Activated naive CD8-positive, alpha-beta T cell (primary cell): ENCODE measurements at regions not wholly inside any gene's neighbourhood (a gene's known extent, or its start where the extent isn't known, plus 50 kb on each side); places are given as distances from the start of the nearest gene placed in this dataset.

Source experiments
- H3K27ac Mint-ChIP-seq: one replicate; pipeline ENCODE4 v1.8.0; 2021; ENCODE audit warnings: mixed read lengths
- H3K27me3 Mint-ChIP-seq: one replicate; pipeline ENCODE4 v1.8.0; 2021; ENCODE audit warnings: mixed read lengths
- H3K36me3 Mint-ChIP-seq: one replicate; pipeline ENCODE4 v1.8.0; 2021; ENCODE audit warnings: mixed read lengths
- H3K4me1 Mint-ChIP-seq: one replicate; pipeline ENCODE4 v1.8.0; 2021; ENCODE audit warnings: low read depth, mixed read lengths
- H3K4me3 Mint-ChIP-seq: one replicate; pipeline ENCODE4 v1.8.0; 2021; ENCODE audit warnings: mild to moderate bottlenecking, mixed read lengths
- H3K9me3 Mint-ChIP-seq: one replicate; pipeline ENCODE4 v1.8.0; 2021; ENCODE audit warnings: low read depth, mixed read lengths

DNA sequence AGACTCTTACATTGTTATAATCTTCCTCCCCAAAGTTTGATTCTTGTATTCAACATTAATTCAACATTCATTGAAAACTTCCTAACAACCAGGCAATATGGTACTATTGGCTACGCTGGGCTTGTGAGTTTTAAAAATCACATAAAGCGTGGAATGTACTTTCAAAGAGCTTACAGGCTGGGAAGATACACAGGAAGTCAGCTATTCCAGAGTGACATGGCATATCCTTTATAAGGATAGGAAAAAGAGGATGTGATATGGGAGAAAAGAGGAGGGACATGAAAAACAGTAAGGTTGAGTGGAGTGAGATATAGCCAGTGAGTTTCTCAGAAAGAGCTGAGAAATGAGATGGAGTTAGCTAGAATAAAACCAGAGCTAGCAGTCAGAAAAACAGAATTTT is 103.6 kb upstream of the ATF7IP start:
- H3K27ac Mint-ChIP-seq = no peak overlapping the region
- peaks cover 6% of the 10 kb centered on the region for H3K36me3 Mint-ChIP-seq
- H3K27me3 Mint-ChIP-seq = no peaks in the 10 kb centered on the region
- no peaks in the 10 kb centered on the region for H3K9me3 Mint-ChIP-seq
- H3K4me1 Mint-ChIP-seq = peaks cover 39% of the 10 kb centered on the region
- no peak overlapping the region for H3K4me3 Mint-ChIP-seq

DNA sequence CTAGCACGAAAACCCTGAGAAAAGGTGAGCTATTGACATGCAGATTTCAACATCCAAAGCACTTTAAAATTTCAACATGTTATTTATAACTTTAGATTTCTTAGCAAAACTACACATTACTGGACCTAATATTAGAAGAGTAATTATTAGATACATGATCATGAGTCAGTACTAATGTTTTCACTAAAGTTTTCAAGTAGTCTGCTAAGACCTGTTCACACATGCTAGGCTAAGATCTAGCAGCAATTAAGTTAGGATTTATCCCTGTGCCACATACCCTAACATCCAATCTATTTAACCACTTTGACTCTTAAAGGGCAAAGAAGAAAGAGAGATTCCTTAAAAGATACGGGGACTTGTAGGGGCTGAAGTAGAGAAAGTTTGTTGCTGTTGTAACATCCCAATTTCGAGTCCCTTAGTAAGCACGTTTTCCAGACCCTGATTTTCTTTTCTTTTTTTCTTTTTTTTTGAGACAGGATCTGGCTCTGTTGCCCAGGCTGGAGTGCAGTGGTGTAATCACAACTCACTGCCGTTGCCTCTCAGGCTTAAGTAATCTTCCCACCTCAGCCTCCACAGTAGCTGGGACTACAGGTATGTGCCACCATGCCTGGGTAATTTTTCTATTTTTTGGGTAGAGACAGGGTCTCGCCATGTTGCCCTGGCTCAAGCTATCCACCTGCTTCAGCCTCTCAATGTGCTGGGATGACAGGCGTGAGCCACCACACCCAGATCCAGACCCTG is 102.5 kb upstream of the ATF7IP start:
- H3K27ac Mint-ChIP-seq = no peak overlapping the region
- no peaks in the 10 kb centered on the region for H3K27me3 Mint-ChIP-seq
- no peak overlapping the region for H3K4me3 Mint-ChIP-seq
- H3K4me1 Mint-ChIP-seq = peaks cover 28% of the 10 kb centered on the region
- H3K9me3 Mint-ChIP-seq = no peaks in the 10 kb centered on the region
- peaks cover 5% of the 10 kb centered on the region for H3K36me3 Mint-ChIP-seq

DNA sequence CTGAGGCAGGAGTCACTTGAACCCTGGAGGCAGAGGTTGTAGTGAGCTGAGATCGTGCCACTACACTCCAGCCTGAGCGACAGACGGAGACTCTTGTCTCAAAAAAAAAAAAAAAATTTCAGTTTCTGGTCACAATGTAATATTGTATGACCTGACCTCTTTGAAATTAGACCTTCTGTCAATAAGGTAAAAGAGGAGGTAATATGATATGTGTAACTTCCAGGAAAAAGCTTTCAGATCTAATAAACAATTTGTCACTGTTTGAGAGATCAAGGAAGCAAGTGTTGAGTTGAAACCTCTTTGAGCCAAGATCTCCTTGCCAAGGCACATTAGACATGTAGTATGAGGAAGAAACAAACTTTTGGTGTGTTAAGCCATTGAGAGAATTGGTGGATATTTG is 101.7 kb upstream of the ATF7IP start:
- Mint-ChIP-seq H3K27ac (no peak overlapping the region), H3K4me3 (no peak overlapping the region), H3K9me3 (no peaks in the 10 kb centered on the region), H3K36me3 (peaks cover 2% of the 10 kb centered on the region), H3K27me3 (no peaks in the 10 kb centered on the region), H3K4me1 (peaks cover 20% of the 10 kb centered on the region)

- no peak overlapping the region for H3K27ac Mint-ChIP-seq
- no peaks in the 10 kb centered on the region for H3K9me3 Mint-ChIP-seq
Observed at GRCh38 chr12:14264316-14264715, 101.2 kb upstream of the ATF7IP start.

DNA sequence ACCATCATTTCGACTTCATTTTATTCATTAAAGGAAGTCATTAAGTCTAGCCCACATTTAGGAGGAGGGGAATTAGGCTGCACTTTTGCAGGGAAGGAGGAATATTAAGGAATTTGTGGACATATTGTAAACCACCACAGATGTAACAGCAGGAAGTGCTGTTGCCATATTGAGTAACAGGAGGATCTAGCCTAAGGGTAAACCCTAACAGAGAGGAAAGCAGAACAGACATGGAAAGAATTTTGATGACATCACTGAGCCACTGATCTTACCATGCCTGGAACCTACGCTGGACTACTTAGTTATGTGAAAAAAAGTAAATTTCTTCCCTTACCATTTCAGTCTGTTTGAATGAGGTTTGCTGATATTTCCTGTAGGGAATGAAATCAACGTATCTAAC is 100.7 kb upstream of the ATF7IP start:
- no peaks in the 10 kb centered on the region for H3K27me3 Mint-ChIP-seq
- no peak overlapping the region for H3K4me3 Mint-ChIP-seq
- H3K4me1 Mint-ChIP-seq = peaks cover 13% of the 10 kb centered on the region
- peaks cover 5% of the 10 kb centered on the region for H3K36me3 Mint-ChIP-seq
- no peak overlapping the region for H3K27ac Mint-ChIP-seq
- no peaks in the 10 kb centered on the region for H3K9me3 Mint-ChIP-seq

More at GRCh38 chr12:14264316-14264715, 101.2 kb upstream of the ATF7IP start:
- Mint-ChIP-seq H3K36me3 (peaks cover 3% of the 10 kb centered on the region), H3K27me3 (no peaks in the 10 kb centered on the region), H3K4me1 (peaks cover 15% of the 10 kb centered on the region), H3K4me3 (no peak overlapping the region)

GRCh38 chr12:14268120-14268515 is 97.4 kb upstream of the ATF7IP start:
- no peak overlapping the region for H3K4me3 Mint-ChIP-seq
- H3K4me1 Mint-ChIP-seq = peaks cover 4% of the 10 kb centered on the region
- no peaks in the 10 kb centered on the region for H3K27me3 Mint-ChIP-seq
- no peak overlapping the region for H3K27ac Mint-ChIP-seq
- peaks cover 8% of the 10 kb centered on the region for H3K36me3 Mint-ChIP-seq
- H3K9me3 Mint-ChIP-seq = peaks cover 6% of the 10 kb centered on the region

DNA sequence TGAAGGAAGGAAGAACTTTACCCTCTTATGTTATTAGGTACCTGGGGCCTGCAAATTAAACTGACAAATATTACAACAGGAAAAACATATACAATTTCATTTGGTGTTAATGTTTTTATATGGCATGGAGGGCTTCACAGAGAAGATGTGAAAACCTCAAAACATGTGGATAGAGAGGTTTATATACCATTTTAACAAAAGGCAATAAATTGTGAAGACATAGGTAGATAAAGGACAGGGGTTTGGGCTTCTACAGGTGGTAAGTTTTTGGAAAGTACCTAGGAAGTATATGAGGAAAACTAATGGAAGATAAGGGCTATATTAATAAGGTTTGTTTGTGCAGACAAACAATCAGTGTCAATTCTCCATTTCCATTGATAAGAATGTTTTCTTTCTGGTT is 95.1 kb upstream of the ATF7IP start:
- Mint-ChIP-seq H3K9me3 (peaks cover 6% of the 10 kb centered on the region), H3K4me1 (peaks cover 6% of the 10 kb centered on the region), H3K36me3 (peaks cover 8% of the 10 kb centered on the region), H3K27me3 (no peaks in the 10 kb centered on the region), H3K27ac (no peak overlapping the region), H3K4me3 (no peak overlapping the region)

GRCh38 chr12:14272956-14273912 is 92.2 kb upstream of the ATF7IP start:
- H3K9me3 Mint-ChIP-seq = peaks cover 6% of the 10 kb centered on the region
- H3K27me3 Mint-ChIP-seq = no peaks in the 10 kb centered on the region
- no peak overlapping the region for H3K27ac Mint-ChIP-seq
- no peak overlapping the region for H3K4me3 Mint-ChIP-seq
- H3K4me1 Mint-ChIP-seq = peaks cover 10% of the 10 kb centered on the region
- H3K36me3 Mint-ChIP-seq = peaks cover 10% of the 10 kb centered on the region

DNA sequence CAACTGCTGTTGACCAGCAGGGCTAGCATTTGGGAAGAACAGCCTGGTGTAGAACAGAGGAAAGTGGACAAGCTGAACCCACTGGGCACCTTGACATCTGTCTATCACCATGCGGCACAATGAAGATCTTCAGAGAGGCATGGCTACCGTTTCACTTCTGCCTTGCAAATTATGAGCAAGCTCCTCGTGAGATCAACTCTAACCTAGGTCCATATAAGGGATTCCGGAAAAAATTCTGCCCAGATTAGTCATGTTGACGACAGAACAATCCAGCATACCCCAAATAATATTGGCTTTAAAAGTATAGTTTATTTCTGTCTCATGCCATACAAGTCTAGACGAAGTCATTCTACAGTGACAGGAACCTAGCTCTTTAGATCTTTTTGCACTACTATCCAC is 91.6 kb upstream of the ATF7IP start:
- Mint-ChIP-seq H3K27ac (no peak overlapping the region), H3K4me3 (no peak overlapping the region), H3K36me3 (peaks cover 10% of the 10 kb centered on the region), H3K9me3 (peaks cover 6% of the 10 kb centered on the region), H3K4me1 (peaks cover 10% of the 10 kb centered on the region), H3K27me3 (no peaks in the 10 kb centered on the region)

GRCh38 chr12:14275111-14275510 is 90.4 kb upstream of the ATF7IP start:
- H3K27ac Mint-ChIP-seq = no peak overlapping the region
- peaks cover 10% of the 10 kb centered on the region for H3K4me1 Mint-ChIP-seq
- no peak overlapping the region for H3K4me3 Mint-ChIP-seq
- H3K27me3 Mint-ChIP-seq = no peaks in the 10 kb centered on the region
- peaks cover 6% of the 10 kb centered on the region for H3K36me3 Mint-ChIP-seq
- H3K9me3 Mint-ChIP-seq = peaks cover 5% of the 10 kb centered on the region

- H3K4me1 Mint-ChIP-seq = peaks cover 10% of the 10 kb centered on the region
- H3K36me3 Mint-ChIP-seq = peaks cover 5% of the 10 kb centered on the region
- no peak overlapping the region for H3K4me3 Mint-ChIP-seq
- peaks cover 4% of the 10 kb centered on the region for H3K9me3 Mint-ChIP-seq
- no peaks in the 10 kb centered on the region for H3K27me3 Mint-ChIP-seq
- H3K27ac Mint-ChIP-seq = no peak overlapping the region
Observed at GRCh38 chr12:14275886-14276285, 89.6 kb upstream of the ATF7IP start.

DNA sequence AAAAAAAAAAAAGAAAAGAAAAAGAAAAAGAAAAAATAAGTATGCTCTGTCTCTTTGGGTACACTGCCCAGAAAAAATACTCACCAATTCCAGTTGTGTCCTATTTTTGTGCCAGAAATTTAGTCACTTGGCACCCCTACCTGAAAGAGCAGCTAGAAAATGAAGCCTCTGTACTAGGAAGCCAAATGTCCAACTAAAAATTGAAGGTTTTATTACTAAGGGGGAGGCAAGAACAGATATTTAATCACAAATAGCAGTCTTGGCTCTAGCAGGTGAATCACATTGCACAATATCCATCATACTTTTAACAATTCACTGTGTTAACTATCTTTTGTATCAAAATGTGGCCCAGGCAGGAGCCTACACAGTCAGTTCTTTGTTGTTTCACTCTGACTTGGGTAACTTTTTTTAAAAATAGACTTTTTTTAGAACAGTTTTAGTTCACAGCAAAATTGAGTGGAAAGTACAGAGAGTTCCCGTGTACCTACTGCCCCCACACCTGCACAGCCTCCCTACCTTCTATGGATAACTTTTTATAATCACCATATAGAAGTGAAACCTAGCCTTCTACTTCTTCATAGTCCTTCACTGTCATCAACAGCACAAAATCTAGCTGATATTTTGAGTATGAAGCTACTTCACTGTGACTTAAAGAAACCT is 87.1 kb upstream of the ATF7IP start:
- Mint-ChIP-seq H3K9me3 (peaks cover 4% of the 10 kb centered on the region), H3K4me3 (no peak overlapping the region), H3K27me3 (no peaks in the 10 kb centered on the region), H3K27ac (no peak overlapping the region), H3K36me3 (peaks cover 2% of the 10 kb centered on the region), H3K4me1 (peaks cover 5% of the 10 kb centered on the region)

DNA sequence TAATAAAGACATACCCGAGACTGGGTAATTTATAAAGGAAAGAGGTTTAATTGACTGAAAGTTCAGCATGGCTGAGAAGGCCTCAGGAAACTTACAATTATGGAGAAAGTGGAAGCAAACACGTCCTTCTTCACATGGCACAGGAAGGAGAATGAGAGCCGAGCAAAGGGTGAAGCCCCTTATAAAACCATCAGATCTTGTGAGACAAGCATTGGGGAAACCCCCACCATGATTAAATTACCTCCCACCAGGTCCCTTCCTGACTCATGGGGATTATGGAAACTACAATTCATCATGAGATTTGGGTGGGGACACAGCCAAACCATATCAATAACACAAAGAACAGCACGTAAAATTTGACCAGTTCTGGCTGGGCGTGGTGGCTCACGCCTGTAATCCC is 85.6 kb upstream of the ATF7IP start:
- H3K4me3 Mint-ChIP-seq = no peak overlapping the region

GRCh38 chr12:14280921-14281320 is 84.6 kb upstream of the ATF7IP start:
- peaks cover 4% of the 10 kb centered on the region for H3K9me3 Mint-ChIP-seq
- peaks cover 2% of the 10 kb centered on the region for H3K36me3 Mint-ChIP-seq
- no peak overlapping the region for H3K27ac Mint-ChIP-seq
- H3K4me3 Mint-ChIP-seq = no peak overlapping the region
- peaks cover 2% of the 10 kb centered on the region for H3K4me1 Mint-ChIP-seq
- no peaks in the 10 kb centered on the region for H3K27me3 Mint-ChIP-seq

More for the DNA sequence above, 85.6 kb upstream of the ATF7IP start:
- peaks cover 2% of the 10 kb centered on the region for H3K36me3 Mint-ChIP-seq
- H3K4me1 Mint-ChIP-seq = peaks cover 4% of the 10 kb centered on the region
- H3K27me3 Mint-ChIP-seq = no peaks in the 10 kb centered on the region
- H3K27ac Mint-ChIP-seq = no peak overlapping the region
- peaks cover 4% of the 10 kb centered on the region for H3K9me3 Mint-ChIP-seq

- no peak overlapping the region for H3K4me3 Mint-ChIP-seq
- peaks cover 4% of the 10 kb centered on the region for H3K9me3 Mint-ChIP-seq
- peaks cover 1% of the 10 kb centered on the region for H3K4me1 Mint-ChIP-seq
- H3K27ac Mint-ChIP-seq = no peak overlapping the region
- H3K36me3 Mint-ChIP-seq = peaks cover 2% of the 10 kb centered on the region
- no peaks in the 10 kb centered on the region for H3K27me3 Mint-ChIP-seq
Observed at GRCh38 chr12:14281539-14281938, 83.9 kb upstream of the ATF7IP start.
